ENCODE measurements at regions not wholly inside any gene's neighbourhood (a gene's known extent, or its start where the extent isn't known, plus 50 kb on each side); places are given as distances from the start of the nearest gene placed in this dataset.

GRCh38 chrX:22389556-22390179, 117.0 kb downstream of the CBLL2 start:
- FAIRE-seq (no peak), DNase-seq (ENCODE audit: insufficient read length, low spot score) (no peak)
- TF ChIP-seq PAX5 (IDR thresholded peaks at IDR 0.05; ENCODE audit: insufficient read depth, low read length, severe bottlenecking) (no peak), POLR2A (IDR thresholded peaks at IDR 0.05; ENCODE audit: low read depth, low read length) (no peak), SPI1 (IDR thresholded peaks at IDR 0.05; ENCODE audit: low read depth, low read length) (no peak), POLR2AphosphoS5 (IDR thresholded peaks at IDR 0.05; ENCODE audit: low read depth, low read length) (no peak), POU2F2 (IDR thresholded peaks at IDR 0.05; ENCODE audit: low read depth, low read length) (no peak), TAF1 (IDR thresholded peaks at IDR 0.05; ENCODE audit: low read depth, low read length) (no peak)

- no peak for TF ChIP-seq SPI1 (IDR thresholded peaks at IDR 0.05; ENCODE audit: low read depth, low read length)
- TF ChIP-seq TAF1 (IDR thresholded peaks at IDR 0.05; ENCODE audit: low read depth, low read length) = no peak
- no peak for TF ChIP-seq PAX5 (IDR thresholded peaks at IDR 0.05; ENCODE audit: insufficient read depth, low read length, severe bottlenecking)
- FAIRE-seq = peak; percentile 63
- DNase-seq (ENCODE audit: insufficient read length, low spot score) = no peak
These were observed 119.6 kb downstream of the CBLL2 start for GRCh38 chrX:22392133-22392948.

GRCh38 chrX:22395372-22395771, 122.7 kb downstream of the CBLL2 start:
- DNase-seq (ENCODE audit: insufficient read length, low spot score) (no peak), FAIRE-seq (no peak)
- TF ChIP-seq POLR2A (IDR thresholded peaks at IDR 0.05; ENCODE audit: low read depth, low read length) = no peak
- no peak for TF ChIP-seq SPI1 (IDR thresholded peaks at IDR 0.05; ENCODE audit: low read depth, low read length)
- TF ChIP-seq TAF1 (IDR thresholded peaks at IDR 0.05; ENCODE audit: low read depth, low read length) = no peak
- TF ChIP-seq POU2F2 (IDR thresholded peaks at IDR 0.05; ENCODE audit: low read depth, low read length) = no peak
- no peak for TF ChIP-seq POLR2AphosphoS5 (IDR thresholded peaks at IDR 0.05; ENCODE audit: low read depth, low read length)
- no peak for TF ChIP-seq PAX5 (IDR thresholded peaks at IDR 0.05; ENCODE audit: insufficient read depth, low read length, severe bottlenecking)

GRCh38 chrX:22396408-22396807, 123.7 kb downstream of the CBLL2 start:
- FAIRE-seq = no peak
- TF ChIP-seq POLR2AphosphoS5 (IDR thresholded peaks at IDR 0.05; ENCODE audit: low read depth, low read length) (no peak), SPI1 (IDR thresholded peaks at IDR 0.05; ENCODE audit: low read depth, low read length) (no peak), TAF1 (IDR thresholded peaks at IDR 0.05; ENCODE audit: low read depth, low read length) (no peak), PAX5 (IDR thresholded peaks at IDR 0.05; ENCODE audit: insufficient read depth, low read length, severe bottlenecking) (no peak), POLR2A (IDR thresholded peaks at IDR 0.05; ENCODE audit: low read depth, low read length) (no peak)
- DNase-seq (ENCODE audit: insufficient read length, low spot score) = no peak

- DNase-seq (ENCODE audit: insufficient read length, low spot score) (no peak), FAIRE-seq (no peak)
- TF ChIP-seq TAF1 (IDR thresholded peaks at IDR 0.05; ENCODE audit: low read depth, low read length) (no peak), POLR2AphosphoS5 (IDR thresholded peaks at IDR 0.05; ENCODE audit: low read depth, low read length) (no peak)
These were observed 124.9 kb downstream of the CBLL2 start for GRCh38 chrX:22397566-22397965.

- TF ChIP-seq POLR2AphosphoS5 (IDR thresholded peaks at IDR 0.05; ENCODE audit: low read depth, low read length) (no peak), POU2F2 (IDR thresholded peaks at IDR 0.05; ENCODE audit: low read depth, low read length) (no peak), TAF1 (IDR thresholded peaks at IDR 0.05; ENCODE audit: low read depth, low read length) (no peak), PAX5 (IDR thresholded peaks at IDR 0.05; ENCODE audit: insufficient read depth, low read length, severe bottlenecking) (no peak)
- DNase-seq (ENCODE audit: insufficient read length, low spot score) = no peak
- peak; percentile 41 for FAIRE-seq
These were observed 126.9 kb downstream of the CBLL2 start for GRCh38 chrX:22399437-22400192.

GRCh38 chrX:22404297-22404696, 131.6 kb downstream of the CBLL2 start:
- no peak for DNase-seq (ENCODE audit: insufficient read length, low spot score)
- no peak for FAIRE-seq
- TF ChIP-seq POLR2AphosphoS5 (IDR thresholded peaks at IDR 0.05; ENCODE audit: low read depth, low read length) = no peak
- TF ChIP-seq PAX5 (IDR thresholded peaks at IDR 0.05; ENCODE audit: insufficient read depth, low read length, severe bottlenecking) = no peak
- no peak for TF ChIP-seq SPI1 (IDR thresholded peaks at IDR 0.05; ENCODE audit: low read depth, low read length)
- TF ChIP-seq POU2F2 (IDR thresholded peaks at IDR 0.05; ENCODE audit: low read depth, low read length) = no peak
- TF ChIP-seq TAF1 (IDR thresholded peaks at IDR 0.05; ENCODE audit: low read depth, low read length) = no peak
- no peak for TF ChIP-seq POLR2A (IDR thresholded peaks at IDR 0.05; ENCODE audit: low read depth, low read length)

- FAIRE-seq (no peak), DNase-seq (ENCODE audit: insufficient read length, low spot score) (no peak)
- TF ChIP-seq SPI1 (IDR thresholded peaks at IDR 0.05; ENCODE audit: low read depth, low read length) = no peak
- no peak for TF ChIP-seq TAF1 (IDR thresholded peaks at IDR 0.05; ENCODE audit: low read depth, low read length)
- no peak for TF ChIP-seq POU2F2 (IDR thresholded peaks at IDR 0.05; ENCODE audit: low read depth, low read length)
- no peak for TF ChIP-seq PAX5 (IDR thresholded peaks at IDR 0.05; ENCODE audit: insufficient read depth, low read length, severe bottlenecking)
- TF ChIP-seq POLR2AphosphoS5 (IDR thresholded peaks at IDR 0.05; ENCODE audit: low read depth, low read length) = no peak
- TF ChIP-seq POLR2A (IDR thresholded peaks at IDR 0.05; ENCODE audit: low read depth, low read length) = no peak
These were observed 133.6 kb downstream of the CBLL2 start for GRCh38 chrX:22406201-22406737.

- FAIRE-seq (peak; percentile 56), DNase-seq (ENCODE audit: insufficient read length, low spot score) (no peak)
- no peak for TF ChIP-seq POLR2AphosphoS5 (IDR thresholded peaks at IDR 0.05; ENCODE audit: low read depth, low read length)
- TF ChIP-seq POU2F2 (IDR thresholded peaks at IDR 0.05; ENCODE audit: low read depth, low read length) = no peak
- TF ChIP-seq TAF1 (IDR thresholded peaks at IDR 0.05; ENCODE audit: low read depth, low read length) = no peak
- TF ChIP-seq PAX5 (IDR thresholded peaks at IDR 0.05; ENCODE audit: insufficient read depth, low read length, severe bottlenecking) = no peak
- TF ChIP-seq POLR2A (IDR thresholded peaks at IDR 0.05; ENCODE audit: low read depth, low read length) = no peak
- no peak for TF ChIP-seq SPI1 (IDR thresholded peaks at IDR 0.05; ENCODE audit: low read depth, low read length)
These were observed 136.7 kb downstream of the CBLL2 start for GRCh38 chrX:22409418-22409817.

Data from GM12891 (cell line).